HUES64 (cell line): ENCODE measurements at regions not wholly inside any gene's neighbourhood (a gene's known extent, or its start where the extent isn't known, plus 50 kb on each side); places are given as distances from the start of the nearest gene placed in this dataset.

ENCODE experiments used
- H3K27ac ChIP-seq: 2 replicates; pipeline ENCODE4 v1.7.0; 2013; ENCODE audit warnings: low read depth, low read length, inconsistent platforms
- H3K27me3 ChIP-seq: 2 replicates; pipeline ENCODE4 v1.6.1; 2013; ENCODE audit warnings: mild to moderate bottlenecking, low read length; ENCODE audit not compliant: insufficient read depth
- H3K36me3 ChIP-seq: 2 replicates; pipeline ENCODE4 v1.6.1; 2013; ENCODE audit warnings: mild to moderate bottlenecking, low read length; ENCODE audit not compliant: insufficient read depth
- H3K4me1 ChIP-seq: 2 replicates; pipeline ENCODE4 v1.6.1; 2013; ENCODE audit warnings: mild to moderate bottlenecking, low read length, moderate library complexity; ENCODE audit not compliant: insufficient read depth
- H3K4me3 ChIP-seq: 2 replicates; pipeline ENCODE4 v1.5.1; 2013; ENCODE audit warnings: mild to moderate bottlenecking, low read length, moderate library complexity
- H3K9ac ChIP-seq: 2 replicates; pipeline ENCODE4 v1.6.1; 2013; ENCODE audit warnings: mild to moderate bottlenecking, low read depth, low read length
- H3K9me3 ChIP-seq: 2 replicates; pipeline ENCODE4 v1.6.1; 2013; ENCODE audit warnings: low read depth, low read length; ENCODE audit not compliant: insufficient read depth
- WGBS: fragments of 150-250, 120-280 bp; methylation state at CpG from one replicate; pipeline ENCODE4 v1.1.7; 2013; ENCODE audit warnings: missing lambda C conversion rate; 5-methylcytosine and 5-hydroxymethylcytosine counted together

GRCh38 chr15:94580211-94580885 is 349.0 kb downstream of the MCTP2 start:
- WGBS, result 92% methylated on average over 12 of the region's 12 CpGs
- no peaks in the 10 kb centered on the region for H3K4me1 ChIP-seq
- no peaks in the 10 kb centered on the region for H3K27me3 ChIP-seq
- no peak overlapping the region for H3K4me3 ChIP-seq
- no peaks in the 10 kb centered on the region for H3K9me3 ChIP-seq
- H3K9ac ChIP-seq, result no peak overlapping the region
- no peaks in the 10 kb centered on the region for H3K36me3 ChIP-seq
- H3K27ac ChIP-seq, result no peak overlapping the region

GRCh38 chr15:94582368-94582767 is 351.0 kb downstream of the MCTP2 start:
- no peaks in the 10 kb centered on the region for H3K27me3 ChIP-seq

GRCh38 chr15:94584833-94585244 is 353.5 kb downstream of the MCTP2 start:
- Histone ChIP-seq H3K4me3 (no peak overlapping the region), H3K4me1 (0 out of 2 replicates have a peak, but pooled peaks cover 8% of the 10 kb centered on the region), H3K27me3 (no peaks in the 10 kb centered on the region), H3K27ac (no peak overlapping the region), H3K36me3 (no peaks in the 10 kb centered on the region), H3K9ac (no peak overlapping the region), H3K9me3 (no peaks in the 10 kb centered on the region)
- WGBS, result 94% methylated on average over 11 of the region's 11 CpGs

More at GRCh38 chr15:94582368-94582767, 351.0 kb downstream of the MCTP2 start:
- no peak overlapping the region for H3K9ac ChIP-seq
- H3K36me3 ChIP-seq, result no peaks in the 10 kb centered on the region
- H3K9me3 ChIP-seq, result no peaks in the 10 kb centered on the region
- 0 out of 2 replicates have a peak, but pooled peaks cover 6% of the 10 kb centered on the region for H3K4me1 ChIP-seq
- 54% methylated on average over 3 of the region's 3 CpGs for WGBS
- H3K4me3 ChIP-seq, result no peak overlapping the region
- no peak overlapping the region for H3K27ac ChIP-seq

GRCh38 chr15:94586099-94586498 is 354.7 kb downstream of the MCTP2 start:
- H3K4me3 ChIP-seq, result no peak overlapping the region
- no peak overlapping the region for H3K27ac ChIP-seq
- H3K36me3 ChIP-seq, result no peaks in the 10 kb centered on the region
- WGBS, result 64% methylated on average over 2 of the region's 3 CpGs
- H3K9ac ChIP-seq, result no peak overlapping the region
- no peaks in the 10 kb centered on the region for H3K9me3 ChIP-seq
- H3K4me1 ChIP-seq, result 0 out of 2 replicates have a peak, but pooled peaks cover 8% of the 10 kb centered on the region
- no peaks in the 10 kb centered on the region for H3K27me3 ChIP-seq

GRCh38 chr15:94587113-94587512 is 355.8 kb downstream of the MCTP2 start:
- no peaks in the 10 kb centered on the region for H3K36me3 ChIP-seq
- H3K9me3 ChIP-seq, result no peaks in the 10 kb centered on the region
- WGBS, result 85% methylated on average over 2 of the region's 2 CpGs
- H3K27ac ChIP-seq, result no peak overlapping the region
- no peaks in the 10 kb centered on the region for H3K27me3 ChIP-seq
- H3K4me1 ChIP-seq, result 0 out of 2 replicates have a peak, but pooled peaks cover 8% of the 10 kb centered on the region
- H3K9ac ChIP-seq, result no peak overlapping the region
- no peak overlapping the region for H3K4me3 ChIP-seq

GRCh38 chr15:94588993-94589392 is 357.6 kb downstream of the MCTP2 start:
- H3K36me3 ChIP-seq, result no peaks in the 10 kb centered on the region
- no peak overlapping the region for H3K9ac ChIP-seq
- no peaks in the 10 kb centered on the region for H3K9me3 ChIP-seq
- no peak overlapping the region for H3K27ac ChIP-seq
- 79% methylated on average over 2 of the region's 4 CpGs for WGBS
- H3K4me1 ChIP-seq, result 0 out of 2 replicates have a peak, but pooled peaks cover 8% of the 10 kb centered on the region
- no peaks in the 10 kb centered on the region for H3K27me3 ChIP-seq
- no peak overlapping the region for H3K4me3 ChIP-seq

- Histone ChIP-seq H3K36me3 (no peaks in the 10 kb centered on the region), H3K9ac (no peak overlapping the region), H3K27me3 (no peaks in the 10 kb centered on the region), H3K4me1 (0 out of 2 replicates have a peak, but pooled peaks cover 1% of the 10 kb centered on the region), H3K9me3 (no peaks in the 10 kb centered on the region), H3K27ac (no peak overlapping the region), H3K4me3 (no peak overlapping the region)
Measured at GRCh38 chr15:94592495-94592894, 361.1 kb downstream of the MCTP2 start.

- WGBS, result 100% methylated on average over 1 of the region's 1 CpG
- Histone ChIP-seq H3K27me3 (no peaks in the 10 kb centered on the region), H3K9ac (no peak overlapping the region), H3K9me3 (no peaks in the 10 kb centered on the region), H3K4me3 (no peak overlapping the region), H3K27ac (no peak overlapping the region), H3K4me1 (no peaks in the 10 kb centered on the region), H3K36me3 (no peaks in the 10 kb centered on the region)
Measured at GRCh38 chr15:94596707-94597106, 365.3 kb downstream of the MCTP2 start.

- H3K27ac ChIP-seq, result no peak overlapping the region
Measured at GRCh38 chr15:94600505-94600904, 369.1 kb downstream of the MCTP2 start.

GRCh38 chr15:94602754-94603470 is 371.6 kb downstream of the MCTP2 start:
- H3K27ac ChIP-seq, result no peak overlapping the region
- H3K9ac ChIP-seq, result no peak overlapping the region
- 89% methylated on average over 6 of the region's 8 CpGs for WGBS
- H3K27me3 ChIP-seq, result no peaks in the 10 kb centered on the region
- no peaks in the 10 kb centered on the region for H3K4me1 ChIP-seq
- no peaks in the 10 kb centered on the region for H3K9me3 ChIP-seq
- no peak overlapping the region for H3K4me3 ChIP-seq
- H3K36me3 ChIP-seq, result no peaks in the 10 kb centered on the region

More at GRCh38 chr15:94600505-94600904, 369.1 kb downstream of the MCTP2 start:
- 91% methylated on average over 8 of the region's 8 CpGs for WGBS
- Histone ChIP-seq H3K4me1 (no peaks in the 10 kb centered on the region), H3K36me3 (no peaks in the 10 kb centered on the region), H3K9ac (no peak overlapping the region), H3K9me3 (no peaks in the 10 kb centered on the region), H3K4me3 (no peak overlapping the region), H3K27me3 (no peaks in the 10 kb centered on the region)

GRCh38 chr15:94606286-94606685 is 374.9 kb downstream of the MCTP2 start:
- no peaks in the 10 kb centered on the region for H3K4me1 ChIP-seq
- no peaks in the 10 kb centered on the region for H3K9me3 ChIP-seq
- no peak overlapping the region for H3K9ac ChIP-seq
- H3K36me3 ChIP-seq, result no peaks in the 10 kb centered on the region
- H3K27ac ChIP-seq, result no peak overlapping the region
- H3K27me3 ChIP-seq, result no peaks in the 10 kb centered on the region
- no peak overlapping the region for H3K4me3 ChIP-seq
